Retinal pigment epithelial cell (primary cell): ENCODE measurements at regions not wholly inside any gene's neighbourhood (a gene's known extent, or its start where the extent isn't known, plus 50 kb on each side); places are given as distances from the start of the nearest gene placed in this dataset.

Experiments
- DNase-seq: peaks from one replicate; pipeline ENCODE4 v3.0.0-alpha.2; 2010; ENCODE audit warnings: low read depth
- H3K4me3 ChIP-seq: 2 replicates; pipeline ENCODE4 v1.5.1; 2011; ENCODE audit warnings: mild to moderate bottlenecking, low read length, control low read depth, moderate library complexity
- TF ChIP-seq, protein P1 (sequence below): conservative IDR thresholded peaks from 2 replicates; pipeline ENCODE4 v1.5.1; 2011; ENCODE audit warnings: low read depth, low read length, control low read depth, inconsistent platforms

GRCh38 chr18:52007105-52007504 is 332.9 kb upstream of the DCC start:
- TF ChIP-seq, protein P1, sequence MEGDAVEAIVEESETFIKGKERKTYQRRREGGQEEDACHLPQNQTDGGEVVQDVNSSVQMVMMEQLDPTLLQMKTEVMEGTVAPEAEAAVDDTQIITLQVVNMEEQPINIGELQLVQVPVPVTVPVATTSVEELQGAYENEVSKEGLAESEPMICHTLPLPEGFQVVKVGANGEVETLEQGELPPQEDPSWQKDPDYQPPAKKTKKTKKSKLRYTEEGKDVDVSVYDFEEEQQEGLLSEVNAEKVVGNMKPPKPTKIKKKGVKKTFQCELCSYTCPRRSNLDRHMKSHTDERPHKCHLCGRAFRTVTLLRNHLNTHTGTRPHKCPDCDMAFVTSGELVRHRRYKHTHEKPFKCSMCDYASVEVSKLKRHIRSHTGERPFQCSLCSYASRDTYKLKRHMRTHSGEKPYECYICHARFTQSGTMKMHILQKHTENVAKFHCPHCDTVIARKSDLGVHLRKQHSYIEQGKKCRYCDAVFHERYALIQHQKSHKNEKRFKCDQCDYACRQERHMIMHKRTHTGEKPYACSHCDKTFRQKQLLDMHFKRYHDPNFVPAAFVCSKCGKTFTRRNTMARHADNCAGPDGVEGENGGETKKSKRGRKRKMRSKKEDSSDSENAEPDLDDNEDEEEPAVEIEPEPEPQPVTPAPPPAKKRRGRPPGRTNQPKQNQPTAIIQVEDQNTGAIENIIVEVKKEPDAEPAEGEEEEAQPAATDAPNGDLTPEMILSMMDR, result no peak

DNA sequence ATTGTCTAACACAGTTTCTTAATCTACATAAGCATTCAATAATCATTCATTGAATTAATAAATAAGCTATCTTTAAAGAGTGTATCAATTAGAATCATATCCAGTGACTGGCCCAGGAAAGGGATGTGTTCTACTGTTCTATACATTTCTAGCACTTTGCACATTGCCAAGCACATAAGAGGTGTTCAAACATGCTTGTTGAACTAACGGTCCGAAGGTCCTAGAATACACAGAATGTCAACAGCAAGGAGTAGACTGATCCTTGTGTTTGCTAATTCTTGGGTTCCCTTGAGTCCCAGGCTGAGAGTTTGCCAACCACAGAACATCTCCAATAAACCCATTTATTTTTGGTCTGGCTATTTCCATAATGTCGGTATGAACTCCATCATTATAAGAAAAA is 331.7 kb upstream of the DCC start:
- no peak for DNase-seq
- TF ChIP-seq, protein P1, result no peak
- no peak overlapping the region for H3K4me3 ChIP-seq

More at GRCh38 chr18:52007105-52007504, 332.9 kb upstream of the DCC start:
- H3K4me3 ChIP-seq, result no peak overlapping the region
- DNase-seq, result no peak

DNA sequence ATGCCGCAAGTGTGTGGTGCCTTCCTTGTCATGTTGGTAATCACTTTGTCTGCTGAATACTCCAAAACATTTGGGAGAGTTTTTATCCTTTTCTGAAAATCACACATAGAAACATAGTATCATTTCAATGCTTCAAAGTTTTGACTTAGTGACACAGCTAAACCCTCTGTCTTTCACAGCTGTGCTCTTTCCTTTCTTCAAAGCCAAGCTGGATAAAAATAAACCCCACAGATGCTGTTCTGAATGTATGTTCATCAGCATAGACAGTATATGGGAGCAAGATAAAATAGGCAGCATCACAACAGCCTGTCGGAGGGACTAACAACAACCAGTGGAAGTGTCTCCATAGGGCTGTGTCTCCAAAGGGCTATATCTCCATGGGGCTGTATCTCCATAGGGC is 331.3 kb upstream of the DCC start:
- TF ChIP-seq, protein P1, result no peak
- H3K4me3 ChIP-seq, result no peak overlapping the region
- DNase-seq, result no peak

DNA sequence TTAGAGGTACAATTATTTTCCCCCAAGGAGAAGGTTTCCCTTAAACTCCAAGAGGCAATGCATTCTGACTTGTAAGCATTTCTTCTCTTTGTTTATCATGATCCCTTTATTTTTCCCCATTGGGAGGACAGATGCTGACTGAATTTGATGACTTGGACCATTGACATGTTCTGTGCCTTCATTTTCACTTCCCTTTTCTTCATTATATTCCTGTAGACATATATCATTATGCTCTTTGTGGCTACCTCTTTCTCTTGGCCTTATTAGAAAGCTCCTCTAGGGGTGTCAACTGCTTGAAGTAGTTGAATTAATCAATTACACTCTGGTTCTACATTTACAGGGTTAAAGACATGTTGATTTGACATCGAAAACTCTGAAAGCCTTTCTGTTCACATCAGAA is 330.0 kb upstream of the DCC start:
- TF ChIP-seq, protein P1, result no peak
- no peak for DNase-seq
- H3K4me3 ChIP-seq, result no peak overlapping the region

DNA sequence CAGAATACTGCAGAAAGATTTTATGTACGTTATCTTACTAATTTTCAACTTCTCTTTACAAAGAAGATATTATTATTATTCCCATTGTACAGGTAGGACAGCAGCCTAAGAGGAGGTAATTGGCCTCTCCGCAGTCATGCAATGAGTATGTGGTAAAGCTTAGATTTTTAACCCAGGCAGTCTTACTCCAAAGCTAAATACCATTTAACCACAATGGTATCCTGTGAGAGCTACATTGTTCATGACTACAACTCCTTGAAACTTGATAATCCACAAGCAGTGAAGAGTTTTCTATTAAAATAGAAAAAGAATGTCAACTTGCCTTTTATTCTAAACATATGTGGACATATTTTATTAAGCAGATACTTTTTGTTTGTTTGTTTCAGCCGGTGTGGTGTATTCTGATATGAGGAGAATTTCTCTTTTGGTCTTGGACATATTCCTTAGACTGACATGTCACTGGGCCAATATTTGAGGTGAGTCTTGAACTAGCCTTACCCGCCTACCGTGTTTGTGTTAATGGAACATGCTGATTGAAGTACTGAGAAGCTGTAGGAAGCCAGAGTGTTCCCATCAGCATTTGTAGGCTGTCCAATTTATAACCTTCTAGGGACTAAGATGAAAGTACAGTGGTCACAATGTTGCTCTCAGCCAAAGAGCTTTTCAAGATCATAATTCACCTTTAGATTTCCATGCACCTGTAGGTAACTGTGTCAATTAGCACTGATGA is 293.9 kb upstream of the DCC start:
- TF ChIP-seq, protein P1, result no peak
- no peak overlapping the region for H3K4me3 ChIP-seq
- no peak for DNase-seq

- TF ChIP-seq, protein P1, result no peak
- DNase-seq, result no peak
- H3K4me3 ChIP-seq, result no peak overlapping the region
Observed at GRCh38 chr18:52046842-52047241, 293.2 kb upstream of the DCC start.

DNA sequence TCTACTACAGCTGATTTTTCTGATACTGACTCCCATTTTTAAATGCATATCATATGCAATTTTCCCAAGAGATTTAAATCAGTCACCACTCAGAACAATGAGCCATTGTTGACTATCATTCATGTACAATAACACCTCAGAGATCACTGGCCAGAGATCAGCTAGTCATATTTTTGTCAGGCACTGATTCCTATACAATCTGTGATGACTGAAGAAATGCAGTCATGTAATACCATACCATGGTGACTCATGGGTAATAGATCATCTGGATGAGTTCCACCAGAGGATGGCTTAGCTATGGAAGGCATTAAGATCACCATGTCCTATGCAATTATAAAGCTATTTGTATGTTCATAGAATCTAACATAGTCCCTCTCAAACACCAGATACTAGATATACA is 285.7 kb upstream of the DCC start:
- no peak overlapping the region for H3K4me3 ChIP-seq
- TF ChIP-seq, protein P1, result no peak
- DNase-seq, result no peak
